Mesothelial cell of epicardium (in vitro differentiated cells): ENCODE measurements at regions not wholly inside any gene's neighbourhood (a gene's known extent, or its start where the extent isn't known, plus 50 kb on each side); places are given as distances from the start of the nearest gene placed in this dataset.
"Not testable (repeated sequence)": the region's sequence is repeated elsewhere in the genome, so short reads cannot be mapped to it uniquely, and the experiment has no call there.

Experiments used
- DNase-seq, 2 experiments: peaks; one replicate each; pipeline ENCODE4 v3.0.0; 2021; ENCODE audit warnings: low spot score in 2 of 2; ENCODE audit not compliant: unreplicated experiment in 2 of 2
- H3K27ac Mint-ChIP-seq: 2 replicates; pipeline ENCODE4 v1.8.0; 2021; ENCODE audit warnings: mixed read lengths
- H3K27me3 Mint-ChIP-seq: 2 replicates; pipeline ENCODE4 v1.8.0; 2021; ENCODE audit warnings: low read depth, mixed read lengths
- H3K36me3 Mint-ChIP-seq: 2 replicates; pipeline ENCODE4 v1.8.0; 2021; ENCODE audit warnings: mixed read lengths
- H3K4me1 Mint-ChIP-seq: 2 replicates; pipeline ENCODE4 v1.8.0; 2021; ENCODE audit warnings: mixed read lengths
- H3K4me3 Mint-ChIP-seq: 2 replicates; pipeline ENCODE4 v1.8.0; 2021; ENCODE audit warnings: mild to moderate bottlenecking, moderate library complexity, mixed read lengths
- H3K9me3 Mint-ChIP-seq: 2 replicates; pipeline ENCODE4 v1.8.0; 2021; ENCODE audit warnings: mixed read lengths
- CTCF ChIP-seq: fragments of 200-600 bp; sonication (generic); IDR thresholded peaks from one replicate; pipeline ENCODE4 v1.5.0; 2021; ENCODE audit warnings: antibody characterized with exemption; ENCODE audit not compliant: unreplicated experiment

DNA sequence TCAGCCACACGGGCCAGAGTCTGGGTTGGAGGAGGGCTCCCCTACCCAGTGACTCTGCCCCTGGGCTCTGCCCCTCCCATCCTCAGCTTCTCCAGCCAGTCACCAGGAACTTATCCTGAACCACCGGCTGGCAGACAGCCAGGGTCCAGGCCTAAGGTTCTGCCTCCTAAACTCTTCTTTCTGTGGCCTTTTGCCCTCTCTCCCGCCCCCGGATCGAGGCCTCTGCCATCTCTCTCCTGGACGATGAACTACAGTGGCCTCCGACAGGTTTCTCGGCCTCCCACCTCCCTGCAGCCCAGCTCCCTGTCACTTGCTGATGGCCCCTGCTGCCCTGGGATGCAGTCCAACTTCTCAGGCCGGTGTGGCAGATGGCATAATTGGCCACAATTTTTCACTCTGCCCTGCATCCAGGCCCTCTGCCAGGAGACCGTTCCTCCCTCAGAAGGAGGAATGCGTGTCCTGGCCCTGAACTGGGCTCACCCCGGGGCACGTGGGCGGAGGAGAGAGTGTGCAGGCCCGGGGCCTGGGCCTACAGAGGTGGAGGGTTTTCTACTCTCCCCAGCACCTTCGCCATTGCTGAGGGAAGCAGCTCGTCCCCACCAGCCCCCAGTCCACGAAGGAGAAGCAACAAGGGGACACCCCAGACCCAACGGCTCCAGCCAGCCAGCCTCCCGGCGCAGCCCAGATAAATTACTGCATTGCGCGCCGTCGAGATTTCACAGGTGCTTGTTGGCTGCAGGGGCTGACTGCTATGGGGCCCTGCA, 81.9 kb upstream of the LRPAP1 start:
- DNase-seq = no peak
- peaks cover 31% of the 10 kb centered on the region for H3K4me1 Mint-ChIP-seq
- H3K36me3 Mint-ChIP-seq = no peaks in the 10 kb centered on the region
- H3K4me3 Mint-ChIP-seq = no peak overlapping the region
- no peak for TF ChIP-seq CTCF
- H3K9me3 Mint-ChIP-seq = peaks cover 16% of the 10 kb centered on the region
- H3K27ac Mint-ChIP-seq = peak overlapping the region; percentile 41
- peaks cover 13% of the 10 kb centered on the region for H3K27me3 Mint-ChIP-seq

GRCh38 chr4:3612934-3613333, 80.7 kb upstream of the LRPAP1 start:
- H3K27me3 Mint-ChIP-seq = peaks cover 6% of the 10 kb centered on the region
- no peaks in the 10 kb centered on the region for H3K36me3 Mint-ChIP-seq
- TF ChIP-seq CTCF = no peak
- H3K27ac Mint-ChIP-seq = no peak overlapping the region
- no peak overlapping the region for H3K4me3 Mint-ChIP-seq
- H3K4me1 Mint-ChIP-seq = peaks cover 37% of the 10 kb centered on the region
- peaks cover 7% of the 10 kb centered on the region for H3K9me3 Mint-ChIP-seq
- no peak for DNase-seq

- no peak overlapping the region for H3K4me3 Mint-ChIP-seq
Measured at GRCh38 chr4:3612281-3612680, 80.1 kb upstream of the LRPAP1 start.

GRCh38 chr4:3611778-3612177, 79.6 kb upstream of the LRPAP1 start:
- TF ChIP-seq CTCF = no peak
- Mint-ChIP-seq H3K27me3 (peaks cover 3% of the 10 kb centered on the region), H3K4me1 (peaks cover 37% of the 10 kb centered on the region), H3K4me3 (no peak overlapping the region), H3K36me3 (no peaks in the 10 kb centered on the region), H3K9me3 (peaks cover 4% of the 10 kb centered on the region), H3K27ac (no peak overlapping the region)
- DNase-seq = no peak

More at GRCh38 chr4:3612281-3612680, 80.1 kb upstream of the LRPAP1 start:
- Mint-ChIP-seq H3K36me3 (no peaks in the 10 kb centered on the region), H3K4me1 (peaks cover 37% of the 10 kb centered on the region), H3K27me3 (peaks cover 3% of the 10 kb centered on the region), H3K27ac (no peak overlapping the region), H3K9me3 (peaks cover 4% of the 10 kb centered on the region)
- no peak for TF ChIP-seq CTCF
- DNase-seq = no peak

DNA sequence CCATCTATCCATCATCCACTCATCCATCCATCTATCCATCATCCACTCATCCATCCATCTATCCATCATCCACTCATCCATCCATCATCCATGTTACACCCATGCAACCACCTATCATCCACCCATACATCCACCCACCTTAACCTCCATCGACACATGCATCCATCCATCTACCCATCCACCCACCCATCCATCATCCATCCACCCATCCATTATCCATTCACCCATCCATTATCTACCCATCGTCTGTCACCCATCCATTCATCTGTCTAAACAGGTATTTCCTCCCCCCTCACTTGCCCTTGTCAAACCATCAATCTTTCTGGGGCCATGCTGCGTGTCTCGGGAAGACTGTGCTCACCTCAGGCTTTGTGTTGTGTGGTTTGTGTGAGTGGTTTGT, 78.6 kb upstream of the LRPAP1 start:
- H3K36me3 Mint-ChIP-seq, H3K27ac Mint-ChIP-seq, H3K4me3 Mint-ChIP-seq, H3K9me3 Mint-ChIP-seq, H3K27me3 Mint-ChIP-seq, DNase-seq: not testable (repeated sequence)
- H3K4me1 Mint-ChIP-seq = peaks cover 33% of the 10 kb centered on the region

DNA sequence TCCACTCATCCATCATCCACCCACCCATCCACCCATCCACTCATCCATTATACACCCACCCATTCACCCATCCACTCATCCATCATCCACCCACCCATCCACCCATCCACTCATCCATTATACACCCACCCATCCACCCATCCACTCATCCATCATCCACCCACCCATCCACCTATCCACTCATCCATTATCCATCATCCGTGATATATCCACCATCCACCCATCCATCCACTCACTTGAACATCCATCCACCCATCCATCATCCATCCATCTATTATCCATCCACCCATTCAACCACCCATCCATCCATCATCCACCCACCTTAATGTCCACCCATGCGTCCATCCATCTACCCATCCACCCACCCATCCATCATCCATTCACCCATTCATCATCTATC, 77.7 kb upstream of the LRPAP1 start:
- H3K9me3 Mint-ChIP-seq, DNase-seq, H3K36me3 Mint-ChIP-seq, H3K4me3 Mint-ChIP-seq, H3K27me3 Mint-ChIP-seq, H3K27ac Mint-ChIP-seq: not testable (repeated sequence)
- H3K4me1 Mint-ChIP-seq = peaks cover 27% of the 10 kb centered on the region
